Vagina (tissue), 2 donors: ENCODE measurements at regions not wholly inside any gene's neighbourhood (a gene's known extent, or its start where the extent isn't known, plus 50 kb on each side); places are given as distances from the start of the nearest gene placed in this dataset.

Experiments used
- DNase-seq, 2 donors: peaks; one replicate each; pipeline ENCODE4 v3.0.0-alpha.2; 2017; ENCODE audit errors: extremely low spot score in 2 of 2
- H3K27ac ChIP-seq: fragments of 200-600 bp; sonication (generic); one replicate; pipeline ENCODE4 v1.5.1; 2019
- H3K27me3 ChIP-seq: fragments of 200-600 bp; sonication (generic); one replicate; pipeline ENCODE4 v1.5.1; 2019
- H3K36me3 ChIP-seq, 2 donors: fragments of 200-600 bp; sonication (generic); one replicate each; pipeline ENCODE4 v1.5.1; 2017 to 2019
- H3K4me1 ChIP-seq: fragments of 200-600 bp; sonication (generic); one replicate; pipeline ENCODE4 v1.5.1; 2019
- H3K4me3 ChIP-seq, 2 donors: fragments of 200-600 bp; sonication (generic); 1 replicate in 1 of 2; 2 replicates in 1 of 2; pipeline ENCODE4 v1.5.1; 2016 to 2019
- H3K9me3 ChIP-seq: fragments of 200-600 bp; sonication (generic); one replicate; pipeline ENCODE4 v1.5.1; 2019
- POLR2A ChIP-seq, 2 donors: fragments of 450-650 bp; IDR thresholded peaks; one replicate each; pipeline ENCODE4 v1.6.1; 2017; ENCODE audit warnings: antibody characterized with exemption in 2 of 2, mild to moderate bottlenecking in 2 of 2, moderate library complexity in 2 of 2
- POLR2AphosphoS5 ChIP-seq, 2 donors: sonication (generic); formaldehyde crosslinking; IDR thresholded peaks; one replicate each; pipeline ENCODE4 v1.9.0; 2017; ENCODE audit warnings: antibody characterized with exemption in 2 of 2, mild to moderate bottlenecking in 2 of 2, low read depth in 1 of 2; ENCODE audit not compliant: insufficient read depth in 1 of 2
- intact Hi-C: fragments of 100-400 bp; cut with DNase I; formaldehyde crosslinking; loops from one replicate; pipeline ENCODE4 v1.15.1; 2023
- TF ChIP-seq, protein P1 (sequence below), 3 experiments: fragments of 450-650 bp in 2 of 3; fragments of 200-600 bp in 1 of 3; sonication (generic) in 1 of 3; IDR thresholded peaks; one replicate each; pipeline ENCODE4 v1.5.1; 2017 to 2019; ENCODE audit warnings: antibody characterized with exemption in 3 of 3, mild to moderate bottlenecking in 2 of 3, moderate library complexity in 2 of 3

DNA sequence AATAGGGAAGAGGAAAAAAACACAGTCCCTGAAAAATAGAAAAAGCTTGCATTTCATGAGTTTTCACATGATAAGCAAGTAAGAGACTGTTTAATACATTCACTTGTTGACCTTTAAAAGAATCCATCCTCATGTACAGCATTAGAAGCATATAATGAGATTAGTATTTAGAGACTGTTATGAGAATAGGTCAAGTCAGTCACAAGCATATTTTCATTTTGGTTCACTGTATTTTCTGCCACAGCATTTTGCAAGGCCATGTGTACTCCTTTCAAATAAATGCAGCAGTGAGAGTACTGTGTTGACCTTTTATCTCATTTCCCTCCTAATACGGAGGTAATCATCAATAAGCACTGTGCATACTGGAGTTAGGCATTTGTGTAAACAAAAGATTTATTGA lies 162.2 kb upstream of the SETMAR start:
- H3K27me3 ChIP-seq = no peaks in the 10 kb centered on the region
- intact Hi-C loops = no loop called here
- TF ChIP-seq, protein P1, sequence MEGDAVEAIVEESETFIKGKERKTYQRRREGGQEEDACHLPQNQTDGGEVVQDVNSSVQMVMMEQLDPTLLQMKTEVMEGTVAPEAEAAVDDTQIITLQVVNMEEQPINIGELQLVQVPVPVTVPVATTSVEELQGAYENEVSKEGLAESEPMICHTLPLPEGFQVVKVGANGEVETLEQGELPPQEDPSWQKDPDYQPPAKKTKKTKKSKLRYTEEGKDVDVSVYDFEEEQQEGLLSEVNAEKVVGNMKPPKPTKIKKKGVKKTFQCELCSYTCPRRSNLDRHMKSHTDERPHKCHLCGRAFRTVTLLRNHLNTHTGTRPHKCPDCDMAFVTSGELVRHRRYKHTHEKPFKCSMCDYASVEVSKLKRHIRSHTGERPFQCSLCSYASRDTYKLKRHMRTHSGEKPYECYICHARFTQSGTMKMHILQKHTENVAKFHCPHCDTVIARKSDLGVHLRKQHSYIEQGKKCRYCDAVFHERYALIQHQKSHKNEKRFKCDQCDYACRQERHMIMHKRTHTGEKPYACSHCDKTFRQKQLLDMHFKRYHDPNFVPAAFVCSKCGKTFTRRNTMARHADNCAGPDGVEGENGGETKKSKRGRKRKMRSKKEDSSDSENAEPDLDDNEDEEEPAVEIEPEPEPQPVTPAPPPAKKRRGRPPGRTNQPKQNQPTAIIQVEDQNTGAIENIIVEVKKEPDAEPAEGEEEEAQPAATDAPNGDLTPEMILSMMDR (IDR thresholded peaks at IDR 0.05) = no peak
- TF ChIP-seq POLR2A (IDR thresholded peaks at IDR 0.05) (no peak), POLR2AphosphoS5 (IDR thresholded peaks at IDR 0.05; ENCODE audit: insufficient read depth in 1 of 2, low read depth in 1 of 2) (no peak)

DNA sequence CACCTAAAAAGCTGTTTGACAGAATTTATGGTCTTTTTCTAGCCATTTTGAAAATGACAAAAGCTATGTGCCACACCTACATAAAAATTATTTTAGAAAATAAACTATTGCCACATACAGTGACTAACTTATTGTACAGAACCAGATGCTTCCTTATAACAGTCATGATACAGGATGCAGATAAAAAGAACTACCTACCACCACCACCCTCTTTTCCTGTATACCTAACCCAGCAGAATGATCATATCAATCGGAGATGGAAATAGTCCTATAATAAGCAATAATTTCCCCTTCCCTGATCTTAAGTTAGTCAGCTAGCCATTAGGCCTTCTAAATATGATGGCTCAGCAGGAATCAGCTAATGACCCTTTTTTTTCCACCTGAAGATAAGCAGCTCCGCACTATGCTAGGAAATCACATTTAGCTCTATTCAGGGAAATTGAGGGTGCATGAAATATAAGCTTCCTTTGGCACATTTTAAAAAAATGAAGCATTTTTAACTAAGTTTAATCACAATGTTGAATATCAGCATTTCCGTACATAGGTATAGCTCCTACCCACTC lies 155.5 kb upstream of the SETMAR start:
- H3K4me3 ChIP-seq = no peak overlapping the region
- no peaks in the 10 kb centered on the region for H3K36me3 ChIP-seq
- no peaks in the 10 kb centered on the region for H3K4me1 ChIP-seq
- DNase-seq = no peak
- no peaks in the 10 kb centered on the region for H3K9me3 ChIP-seq
- intact Hi-C loops = no loop called here
- no peaks in the 10 kb centered on the region for H3K27me3 ChIP-seq
- TF ChIP-seq POLR2AphosphoS5 (IDR thresholded peaks at IDR 0.05; ENCODE audit: insufficient read depth in 1 of 2, low read depth in 1 of 2) (no peak), POLR2A (IDR thresholded peaks at IDR 0.05) (no peak)
- H3K27ac ChIP-seq = no peak overlapping the region

More for the DNA sequence above, 162.2 kb upstream of the SETMAR start:
- H3K36me3 ChIP-seq = no peaks in the 10 kb centered on the region
- no peaks in the 10 kb centered on the region for H3K9me3 ChIP-seq
- no peak for DNase-seq
- no peak overlapping the region for H3K27ac ChIP-seq
- no peak overlapping the region for H3K4me3 ChIP-seq
- H3K4me1 ChIP-seq = no peaks in the 10 kb centered on the region

DNA sequence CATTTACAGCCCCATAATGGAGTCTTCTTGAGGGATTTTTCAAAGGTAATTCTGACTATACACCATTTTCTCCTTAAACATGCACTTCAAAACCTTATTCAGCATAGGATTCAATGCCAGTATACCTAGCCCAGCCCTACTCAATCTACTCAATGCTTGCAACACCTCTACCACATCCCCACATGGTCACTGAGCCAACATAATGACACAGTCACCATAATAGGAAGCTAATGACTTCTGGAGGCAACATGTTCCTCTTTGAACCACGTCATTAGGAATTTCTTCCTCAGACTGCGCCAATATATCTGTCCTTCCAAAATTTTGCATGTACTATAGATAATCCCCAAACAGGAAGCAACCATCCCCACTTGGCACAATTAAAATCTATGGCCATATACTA lies 153.9 kb upstream of the SETMAR start:
- intact Hi-C loops = no loop called here
- H3K4me3 ChIP-seq = no peak overlapping the region
- H3K27me3 ChIP-seq = no peaks in the 10 kb centered on the region
- no peaks in the 10 kb centered on the region for H3K9me3 ChIP-seq
- no peaks in the 10 kb centered on the region for H3K36me3 ChIP-seq
- H3K4me1 ChIP-seq = no peaks in the 10 kb centered on the region
- H3K27ac ChIP-seq = no peak overlapping the region
- no peak for TF ChIP-seq POLR2A (IDR thresholded peaks at IDR 0.05)
- TF ChIP-seq, protein P1 (IDR thresholded peaks at IDR 0.05) = no peak
- DNase-seq = no peak

DNA sequence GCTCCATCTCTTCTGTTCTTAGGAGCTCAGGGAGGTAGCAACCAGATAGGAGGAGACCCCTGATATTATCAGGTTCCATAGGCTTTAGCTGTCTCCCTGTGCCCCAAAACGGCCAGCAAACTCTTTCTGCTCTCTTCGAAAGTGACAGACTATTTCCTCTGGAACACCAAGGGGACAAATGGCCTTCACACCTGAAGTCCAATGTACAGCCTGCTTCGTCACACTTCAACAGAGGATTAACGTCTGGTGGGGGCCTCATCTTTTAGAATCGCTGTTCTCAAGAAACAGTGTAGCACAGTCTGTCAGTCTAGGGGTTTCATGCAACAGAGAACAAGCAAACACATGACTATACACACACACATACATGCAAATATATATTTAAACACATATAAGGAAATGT lies 152.4 kb upstream of the SETMAR start:
- Histone ChIP-seq H3K27ac (no peak overlapping the region), H3K27me3 (no peaks in the 10 kb centered on the region), H3K9me3 (no peaks in the 10 kb centered on the region), H3K4me1 (no peaks in the 10 kb centered on the region), H3K4me3 (no peak overlapping the region), H3K36me3 (no peaks in the 10 kb centered on the region)
- DNase-seq = no peak
- intact Hi-C loops = no loop called here
- TF ChIP-seq, protein P1 (IDR thresholded peaks at IDR 0.05) = no peak
- TF ChIP-seq POLR2A (IDR thresholded peaks at IDR 0.05) = no peak
- TF ChIP-seq POLR2AphosphoS5 (IDR thresholded peaks at IDR 0.05; ENCODE audit: insufficient read depth in 1 of 2, low read depth in 1 of 2) = no peak

DNA sequence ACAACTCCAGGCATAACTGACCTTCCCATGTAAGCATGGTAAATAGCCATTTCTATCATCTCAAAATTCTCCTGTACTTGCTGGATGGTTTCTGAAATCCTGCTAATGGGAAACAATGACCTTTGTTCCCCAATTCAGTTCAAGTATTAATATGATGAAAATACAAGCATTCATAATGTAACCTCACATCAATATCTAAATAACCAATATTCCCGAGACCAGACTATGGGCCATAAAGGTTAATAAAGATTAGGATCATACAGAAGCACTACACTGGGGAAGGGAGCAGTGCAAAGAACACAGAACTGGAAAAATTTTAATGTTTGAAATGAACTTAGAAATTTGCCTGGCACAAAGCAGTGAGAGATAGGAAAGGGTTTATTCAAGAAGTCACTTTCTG lies 151.3 kb upstream of the SETMAR start:
- Histone ChIP-seq H3K4me1 (no peaks in the 10 kb centered on the region), H3K36me3 (no peaks in the 10 kb centered on the region), H3K4me3 (no peak overlapping the region), H3K9me3 (no peaks in the 10 kb centered on the region), H3K27ac (no peak overlapping the region), H3K27me3 (no peaks in the 10 kb centered on the region)
- intact Hi-C loops = no loop called here
- DNase-seq = no peak
- TF ChIP-seq, protein P1 (IDR thresholded peaks at IDR 0.05) = no peak
- no peak for TF ChIP-seq POLR2AphosphoS5 (IDR thresholded peaks at IDR 0.05; ENCODE audit: insufficient read depth in 1 of 2, low read depth in 1 of 2)
- no peak for TF ChIP-seq POLR2A (IDR thresholded peaks at IDR 0.05)
